ENCODE measurements at regions not wholly inside any gene's neighbourhood (a gene's known extent, or its start where the extent isn't known, plus 50 kb on each side); places are given as distances from the start of the nearest gene placed in this dataset.

- Histone ChIP-seq H3K27ac (no peak overlapping the region), H3K36me3 (no peaks in the 10 kb centered on the region), H3K4me3 (no peak overlapping the region), H3K27me3 (no peaks in the 10 kb centered on the region), H3K9me3 (no peaks in the 10 kb centered on the region), H3K4me1 (no peaks in the 10 kb centered on the region)
- TF ChIP-seq CTCF (IDR thresholded peaks at IDR 0.05) = no peak
- intact Hi-C loops (cut with DNase I) = no loop called here
- DNase-seq (ENCODE audit: low spot score in 2 of 2) = no peak
Measured at GRCh38 chr1:95744731-95745130, 510.7 kb downstream of the RWDD3 start.

- no peak for DNase-seq (ENCODE audit: low spot score in 2 of 2)
- Histone ChIP-seq H3K4me1 (no peaks in the 10 kb centered on the region), H3K36me3 (no peaks in the 10 kb centered on the region), H3K9me3 (peaks cover 0 to 21% of the 10 kb centered on the region in 2 donors), H3K27ac (no peak overlapping the region), H3K4me3 (no peak overlapping the region), H3K27me3 (no peaks in the 10 kb centered on the region)
- TF ChIP-seq CTCF (IDR thresholded peaks at IDR 0.05) = no peak
- intact Hi-C loops (cut with DNase I) = no loop called here
Measured at GRCh38 chr1:95752515-95753381, 518.7 kb downstream of the RWDD3 start.

- Histone ChIP-seq H3K4me1 (no peaks in the 10 kb centered on the region), H3K27ac (no peak overlapping the region), H3K4me3 (no peak overlapping the region), H3K9me3 (peaks cover 0 to 21% of the 10 kb centered on the region in 2 donors), H3K36me3 (no peaks in the 10 kb centered on the region), H3K27me3 (no peaks in the 10 kb centered on the region)
- intact Hi-C loops (cut with DNase I) = no loop called here
- TF ChIP-seq CTCF (IDR thresholded peaks at IDR 0.05) = no peak
- no peak for DNase-seq (ENCODE audit: low spot score in 2 of 2)
Measured at GRCh38 chr1:95753382-95754016, 519.5 kb downstream of the RWDD3 start.

- Histone ChIP-seq H3K4me1 (no peaks in the 10 kb centered on the region), H3K9me3 (peaks cover 0 to 21% of the 10 kb centered on the region in 2 donors), H3K27ac (no peak overlapping the region), H3K4me3 (no peak overlapping the region), H3K36me3 (no peaks in the 10 kb centered on the region), H3K27me3 (no peaks in the 10 kb centered on the region)
- intact Hi-C loops (cut with DNase I) = no loop called here
- TF ChIP-seq CTCF (IDR thresholded peaks at IDR 0.05) = no peak
- DNase-seq (ENCODE audit: low spot score in 2 of 2) = no peak
Measured at GRCh38 chr1:95754412-95754811, 520.4 kb downstream of the RWDD3 start.

GRCh38 chr1:95766036-95766435 is 532.0 kb downstream of the RWDD3 start:
- DNase-seq (ENCODE audit: low spot score in 2 of 2) = no peak
- H3K27ac ChIP-seq = no peak overlapping the region
- no peak overlapping the region for H3K4me3 ChIP-seq
- H3K4me1 ChIP-seq = no peaks in the 10 kb centered on the region
- H3K27me3 ChIP-seq = no peaks in the 10 kb centered on the region
- no peaks in the 10 kb centered on the region for H3K9me3 ChIP-seq
- TF ChIP-seq CTCF (IDR thresholded peaks at IDR 0.05) = no peak
- intact Hi-C loops (cut with DNase I) = no loop called here
- H3K36me3 ChIP-seq = no peaks in the 10 kb centered on the region
